HepG2 (cell line): ENCODE measurements at regions not wholly inside any gene's neighbourhood (a gene's known extent, or its start where the extent isn't known, plus 50 kb on each side); places are given as distances from the start of the nearest gene placed in this dataset.
A peak's percentile ranks its signal among the peaks of the same experiment; 100 is the strongest.

Source experiments
- ERF ChIP-seq: IDR thresholded peaks from 2 replicates; pipeline ENCODE4 v1.6.1; 2018; ENCODE audit warnings: missing biosample characterization, missing genetic modification reagents
- FIP1L1 ChIP-seq: fragments of 200-400 bp; formaldehyde crosslinking; IDR thresholded peaks from 2 replicates; pipeline ENCODE4 v1.6.1; 2018; ENCODE audit warnings: low read depth, mild to moderate bottlenecking, low read length, moderate library complexity, borderline replicate concordance; ENCODE audit not compliant: insufficient read depth
- HDAC1 ChIP-seq: sonication (generic); formaldehyde crosslinking; IDR thresholded peaks from 2 replicates; pipeline ENCODE4 v1.5.1; 2020; ENCODE audit warnings: mild to moderate bottlenecking, missing genetic modification reagents
- HES4 ChIP-seq: sonication (generic); formaldehyde crosslinking; IDR thresholded peaks from 2 replicates; pipeline ENCODE4 v1.9.0; 2021; ENCODE audit warnings: mild to moderate bottlenecking, missing genetic modification reagents, borderline replicate concordance
- HNRNPLL ChIP-seq: fragments of 200-400 bp; formaldehyde crosslinking; IDR thresholded peaks from 2 replicates; pipeline ENCODE4 v1.6.1; 2017; ENCODE audit warnings: mild to moderate bottlenecking, low read depth, low read length; ENCODE audit not compliant: poor library complexity, severe bottlenecking
- MED8 ChIP-seq: sonication (generic); formaldehyde crosslinking; IDR thresholded peaks from 2 replicates; pipeline ENCODE4 v1.8.1; 2023; ENCODE audit warnings: mild to moderate bottlenecking, missing genetic modification reagents; ENCODE audit not compliant: insufficient replicate concordance
- MXI1 ChIP-seq: IDR thresholded peaks from 3 replicates; pipeline ENCODE4 v1.6.1; 2012; ENCODE audit warnings: low read depth, low read length, inconsistent platforms, borderline replicate concordance
- NBN ChIP-seq: fragments of 450-650 bp; conservative IDR thresholded peaks from 2 replicates; pipeline ENCODE4 v1.6.1; 2017
- NCOA1 ChIP-seq: sonication (generic); formaldehyde crosslinking; IDR thresholded peaks from 2 replicates; pipeline ENCODE4 v1.9.0; 2021; ENCODE audit warnings: missing genetic modification reagents
- PAXIP1 ChIP-seq: sonication (generic); formaldehyde crosslinking; conservative IDR thresholded peaks from 2 replicates; pipeline ENCODE4 v1.4.0; 2020; ENCODE audit warnings: mild to moderate bottlenecking, missing genetic modification reagents, moderate library complexity
- POGK ChIP-seq: sonication (generic); formaldehyde crosslinking; conservative IDR thresholded peaks from 2 replicates; pipeline ENCODE4 v1.8.0; 2022; ENCODE audit warnings: mild to moderate bottlenecking, moderate library complexity, missing genetic modification reagents
- REL ChIP-seq: sonication (generic); formaldehyde crosslinking; conservative IDR thresholded peaks from 2 replicates; pipeline ENCODE4 v1.8.0; 2022; ENCODE audit warnings: mild to moderate bottlenecking, missing genetic modification reagents, moderate library complexity
- REST ChIP-seq, 2 experiments: IDR thresholded peaks; 2 replicates each; pipeline ENCODE4 v1.6.1; 2011 to 2012; ENCODE audit warnings: low read length in 2 of 2, borderline replicate concordance in 1 of 2, low read depth in 1 of 2, mild to moderate bottlenecking in 1 of 2, moderate library complexity in 1 of 2
- SAFB2 ChIP-seq: sonication (generic); formaldehyde crosslinking; IDR thresholded peaks from 2 replicates; pipeline ENCODE4 v1.5.1; 2020; ENCODE audit warnings: missing genetic modification reagents, low read depth, mild to moderate bottlenecking, borderline replicate concordance
- SATB2 ChIP-seq: sonication (generic); formaldehyde crosslinking; IDR thresholded peaks from 2 replicates; pipeline ENCODE4 v1.5.0; 2020; ENCODE audit warnings: missing genetic modification reagents
- SNRNP70 ChIP-seq: fragments of 200-400 bp; formaldehyde crosslinking; IDR thresholded peaks from 2 replicates; pipeline ENCODE4 v1.6.1; 2017; ENCODE audit warnings: mild to moderate bottlenecking, low read depth, low read length, moderate library complexity
- ZNF335 ChIP-seq: sonication (generic); formaldehyde crosslinking; IDR thresholded peaks from 2 replicates; pipeline ENCODE4 v1.4.0; 2020; ENCODE audit warnings: missing genetic modification reagents
- ZNF768 ChIP-seq: sonication (generic); formaldehyde crosslinking; IDR thresholded peaks from 2 replicates; pipeline ENCODE4 v1.4.0; 2020; ENCODE audit warnings: missing genetic modification reagents
- ZNF775 ChIP-seq: sonication (generic); formaldehyde crosslinking; IDR thresholded peaks from 2 replicates; pipeline ENCODE4 v1.4.0; 2020; ENCODE audit warnings: missing genetic modification reagents, mild to moderate bottlenecking, moderate library complexity, borderline replicate concordance
- ZNF878 ChIP-seq: sonication (generic); formaldehyde crosslinking; IDR thresholded peaks from 2 replicates; pipeline ENCODE4 v1.8.1; 2023; ENCODE audit warnings: mild to moderate bottlenecking, missing genetic modification reagents, moderate library complexity

GRCh38 chr1:121519042-121519755 lies 334.4 kb downstream of the SRGAP2C start (continued):
- TF ChIP-seq SATB2 (no peak), MXI1 (no peak), ZNF878 (no peak; the same call in none of the 2 replicates), NBN (no peak), MED8 (CRISPR knock-in tag) (peak; percentile 61), ERF (peak; percentile 38; the same call in 1 of the 2 replicates), ZNF768 (CRISPR knock-in tag) (peak; percentile 66), HES4 (CRISPR knock-in tag) (0 out of 2 replicates have a peak, but pooled peaks have one; percentile 76), FIP1L1 (0 out of 2 replicates have a peak, but pooled peaks have one; percentile 18), REL (peak; percentile 81; the same call in 1 of the 2 replicates), SNRNP70 (no peak), SAFB2 (CRISPR knock-in tag) (no peak; the same call in 1 of the 2 replicates), ZNF775 (CRISPR knock-in tag) (peak; percentile 69; the same call in 1 of the 2 replicates), ZNF335 (CRISPR knock-in tag) (no peak), HDAC1 (CRISPR knock-in tag) (peak; percentile 66; the same call in 1 of the 2 replicates), PAXIP1 (CRISPR knock-in tag) (peak; percentile 71), NCOA1 (CRISPR knock-in tag) (peak; percentile 72; the same call in 1 of the 2 replicates), POGK (CRISPR knock-in tag) (peak; percentile 93), REST (IDR thresholded peaks at IDR 0.05; ENCODE audit: borderline replicate concordance in 1 of 2, low read depth in 1 of 2, low read length in 2 of 2) (peak in 1 of 2 experiments; percentile 34; a peak in 1 of 4 replicates), HNRNPLL (peak; percentile 73)
